ENCODE measurements at regions not wholly inside any gene's neighbourhood (a gene's known extent, or its start where the extent isn't known, plus 50 kb on each side); places are given as distances from the start of the nearest gene placed in this dataset.

GRCh38 chr6:91437315-91437729, 850.5 kb upstream of the MAP3K7 start:
- Histone ChIP-seq H3K27me3 (no peaks in the 10 kb centered on the region), H3K27ac (no peak overlapping the region), H3K9me3 (no peaks in the 10 kb centered on the region), H4K20me1 (no peaks in the 10 kb centered on the region), H3K4me3 (no peak overlapping the region), H3K36me3 (no peaks in the 10 kb centered on the region), H3K4me1 (no peaks in the 10 kb centered on the region), H3K4me2 (no peak overlapping the region), H3K9ac (no peak overlapping the region)
- no peak for TF ChIP-seq Cebpa-rat (IDR thresholded peaks at IDR 0.05)

- Histone ChIP-seq H3K27ac (no peak overlapping the region), H3K27me3 (no peaks in the 10 kb centered on the region), H3K4me1 (no peaks in the 10 kb centered on the region), H3K9ac (no peak overlapping the region), H3K36me3 (no peaks in the 10 kb centered on the region), H3K4me3 (no peak overlapping the region), H3K4me2 (no peak overlapping the region), H4K20me1 (no peaks in the 10 kb centered on the region), H3K9me3 (no peaks in the 10 kb centered on the region)
- no peak for TF ChIP-seq Cebpa-rat (IDR thresholded peaks at IDR 0.05)
These were observed 849.6 kb upstream of the MAP3K7 start for GRCh38 chr6:91436448-91436847.

GRCh38 chr6:91435630-91436029, 848.8 kb upstream of the MAP3K7 start:
- Histone ChIP-seq H3K27ac (no peak overlapping the region), H3K4me3 (no peak overlapping the region), H3K4me2 (no peak overlapping the region), H3K27me3 (no peaks in the 10 kb centered on the region), H3K36me3 (no peaks in the 10 kb centered on the region), H3K4me1 (no peaks in the 10 kb centered on the region), H4K20me1 (no peaks in the 10 kb centered on the region), H3K9ac (no peak overlapping the region), H3K9me3 (no peaks in the 10 kb centered on the region)
- no peak for TF ChIP-seq Cebpa-rat (IDR thresholded peaks at IDR 0.05)

GRCh38 chr6:91434576-91434975, 847.7 kb upstream of the MAP3K7 start:
- H3K36me3 ChIP-seq, result no peaks in the 10 kb centered on the region
- H3K27me3 ChIP-seq, result no peaks in the 10 kb centered on the region
- H3K4me1 ChIP-seq, result no peaks in the 10 kb centered on the region
- no peak overlapping the region for H3K4me3 ChIP-seq
- H4K20me1 ChIP-seq, result no peaks in the 10 kb centered on the region
- H3K27ac ChIP-seq, result no peak overlapping the region
- TF ChIP-seq Cebpa-rat (IDR thresholded peaks at IDR 0.05), result no peak
- no peak overlapping the region for H3K4me2 ChIP-seq
- H3K9me3 ChIP-seq, result no peaks in the 10 kb centered on the region
- H3K9ac ChIP-seq, result no peak overlapping the region

- Histone ChIP-seq H3K27me3 (no peaks in the 10 kb centered on the region), H3K9ac (no peak overlapping the region), H3K4me1 (no peaks in the 10 kb centered on the region), H3K9me3 (no peaks in the 10 kb centered on the region), H3K27ac (no peak overlapping the region), H3K4me2 (no peak overlapping the region), H4K20me1 (no peaks in the 10 kb centered on the region), H3K36me3 (no peaks in the 10 kb centered on the region), H3K4me3 (no peak overlapping the region)
- no peak for TF ChIP-seq Cebpa-rat (IDR thresholded peaks at IDR 0.05)
These were observed 847.0 kb upstream of the MAP3K7 start for GRCh38 chr6:91433660-91434534.

- H3K36me3 ChIP-seq, result no peaks in the 10 kb centered on the region
- no peaks in the 10 kb centered on the region for H4K20me1 ChIP-seq
These were observed 842.2 kb upstream of the MAP3K7 start for GRCh38 chr6:91428953-91429560.

GRCh38 chr6:91428296-91428695, 841.4 kb upstream of the MAP3K7 start:
- TF ChIP-seq Cebpa-rat (IDR thresholded peaks at IDR 0.05), result no peak
- no peak overlapping the region for H3K4me3 ChIP-seq
- H3K9ac ChIP-seq, result no peak overlapping the region
- no peaks in the 10 kb centered on the region for H3K27me3 ChIP-seq
- H3K4me1 ChIP-seq, result no peaks in the 10 kb centered on the region
- H4K20me1 ChIP-seq, result no peaks in the 10 kb centered on the region
- H3K27ac ChIP-seq, result no peak overlapping the region
- no peaks in the 10 kb centered on the region for H3K9me3 ChIP-seq
- no peak overlapping the region for H3K4me2 ChIP-seq
- H3K36me3 ChIP-seq, result no peaks in the 10 kb centered on the region

More at GRCh38 chr6:91428953-91429560, 842.2 kb upstream of the MAP3K7 start:
- Histone ChIP-seq H3K4me3 (no peak overlapping the region), H3K4me2 (no peak overlapping the region), H3K4me1 (no peaks in the 10 kb centered on the region), H3K9ac (no peak overlapping the region), H3K27me3 (no peaks in the 10 kb centered on the region), H3K9me3 (no peaks in the 10 kb centered on the region), H3K27ac (no peak overlapping the region)
- TF ChIP-seq Cebpa-rat (IDR thresholded peaks at IDR 0.05), result no peak

- Histone ChIP-seq H3K4me3 (no peak overlapping the region), H4K20me1 (no peaks in the 10 kb centered on the region), H3K27ac (no peak overlapping the region), H3K9me3 (no peaks in the 10 kb centered on the region), H3K27me3 (no peaks in the 10 kb centered on the region), H3K4me2 (no peak overlapping the region), H3K36me3 (no peaks in the 10 kb centered on the region), H3K4me1 (no peaks in the 10 kb centered on the region), H3K9ac (no peak overlapping the region)
- TF ChIP-seq Cebpa-rat (IDR thresholded peaks at IDR 0.05), result no peak
These were observed 833.4 kb upstream of the MAP3K7 start for GRCh38 chr6:91420243-91420642.

- no peak for TF ChIP-seq Cebpa-rat (IDR thresholded peaks at IDR 0.05)
- Histone ChIP-seq H3K4me3 (no peak overlapping the region), H3K27me3 (no peaks in the 10 kb centered on the region), H4K20me1 (no peaks in the 10 kb centered on the region), H3K36me3 (no peaks in the 10 kb centered on the region), H3K4me2 (no peak overlapping the region), H3K9ac (no peak overlapping the region), H3K4me1 (no peaks in the 10 kb centered on the region), H3K27ac (no peak overlapping the region), H3K9me3 (no peaks in the 10 kb centered on the region)
These were observed 828.2 kb upstream of the MAP3K7 start for GRCh38 chr6:91415031-91415605.

GRCh38 chr6:91412532-91412931, 825.7 kb upstream of the MAP3K7 start:
- Histone ChIP-seq H3K27ac (no peak overlapping the region), H3K27me3 (no peaks in the 10 kb centered on the region), H3K4me3 (no peak overlapping the region), H3K9me3 (no peaks in the 10 kb centered on the region), H4K20me1 (no peaks in the 10 kb centered on the region), H3K4me1 (no peaks in the 10 kb centered on the region), H3K9ac (no peak overlapping the region), H3K36me3 (no peaks in the 10 kb centered on the region), H3K4me2 (no peak overlapping the region)
- TF ChIP-seq Cebpa-rat (IDR thresholded peaks at IDR 0.05), result no peak

Data from BLaER1 (cell line).